Brain microvascular endothelial cell (primary cell): ENCODE measurements at regions not wholly inside any gene's neighbourhood (a gene's known extent, or its start where the extent isn't known, plus 50 kb on each side); places are given as distances from the start of the nearest gene placed in this dataset.
"Not testable (repeated sequence)": the region's sequence is repeated elsewhere in the genome, so short reads cannot be mapped to it uniquely, and the experiment has no call there.

Experiments
- DNase-seq: peaks from one replicate; pipeline ENCODE4 v3.0.0-alpha.2; 2020
- H3K27ac ChIP-seq: fragments of 250-450 bp; sonication (Bioruptor Pico); 2 replicates; pipeline ENCODE4 v1.5.1; 2020; ENCODE audit warnings: mild to moderate bottlenecking, moderate library complexity
- H3K27me3 ChIP-seq: fragments of 250-450 bp; sonication (Bioruptor Pico); replicated peaks from 2 replicates; pipeline ENCODE4 v1.5.1; 2020; ENCODE audit warnings: mild to moderate bottlenecking
- H3K36me3 ChIP-seq: fragments of 250-450 bp; sonication (Bioruptor Pico); replicated peaks from 2 replicates; pipeline ENCODE4 v1.5.1; 2020; ENCODE audit warnings: mild to moderate bottlenecking
- H3K4me3 ChIP-seq: 2 replicates; pipeline ENCODE4 v1.5.1; 2011; ENCODE audit warnings: low read depth, mild to moderate bottlenecking, control low read depth, low read length, moderate library complexity
- CTCF ChIP-seq: IDR thresholded peaks from 2 replicates; pipeline ENCODE4 v1.5.1; 2011; ENCODE audit warnings: low read depth, mild to moderate bottlenecking, moderate library complexity, low read length, control low read depth, inconsistent platforms; ENCODE audit errors: missing control alignments
- in situ Hi-C: cut with HindIII; loops from 2 replicates; pipeline ENCODE4 v1.10.0; 2017; ENCODE audit warnings: low sequenced_read_pairs, low pct_ligation_motif_present

- Histone ChIP-seq H3K4me3 (no peak overlapping the region), H3K27me3 (no peaks in the 10 kb centered on the region), H3K36me3 (no peaks in the 10 kb centered on the region), H3K27ac (no peak overlapping the region)
- no peak for DNase-seq
- in situ Hi-C loops, result no loop called here
- no peak for TF ChIP-seq CTCF
Measured at GRCh38 chr15:47041301-47041700, 676.0 kb upstream of the SEMA6D start.

- in situ Hi-C loops, H3K36me3 ChIP-seq: not testable (repeated sequence)
Measured at GRCh38 chr15:47047981-47048380, 669.3 kb upstream of the SEMA6D start.

GRCh38 chr15:47066392-47066791, 650.9 kb upstream of the SEMA6D start:
- DNase-seq, result no peak
- no peak for TF ChIP-seq CTCF
- no peaks in the 10 kb centered on the region for H3K36me3 ChIP-seq
- no peak overlapping the region for H3K27ac ChIP-seq
- in situ Hi-C loops, result no loop called here
- no peaks in the 10 kb centered on the region for H3K27me3 ChIP-seq
- no peak overlapping the region for H3K4me3 ChIP-seq

More at GRCh38 chr15:47047981-47048380, 669.3 kb upstream of the SEMA6D start:
- not testable (repeated sequence) for H3K4me3 ChIP-seq, H3K27ac ChIP-seq, DNase-seq, H3K27me3 ChIP-seq

- DNase-seq, H3K36me3 ChIP-seq, H3K27me3 ChIP-seq, H3K4me3 ChIP-seq, in situ Hi-C loops, H3K27ac ChIP-seq: not testable (repeated sequence)
Measured at GRCh38 chr15:47077846-47078245, 639.5 kb upstream of the SEMA6D start.

- Histone ChIP-seq H3K36me3 (no peaks in the 10 kb centered on the region), H3K27ac (no peak overlapping the region), H3K27me3 (no peaks in the 10 kb centered on the region), H3K4me3 (no peak overlapping the region)
- in situ Hi-C loops, result no loop called here
- TF ChIP-seq CTCF, result no peak
- DNase-seq, result no peak
Measured at GRCh38 chr15:47095833-47096232, 621.5 kb upstream of the SEMA6D start.

GRCh38 chr15:47098526-47098925, 618.8 kb upstream of the SEMA6D start:
- H3K27me3 ChIP-seq, H3K27ac ChIP-seq, DNase-seq, H3K4me3 ChIP-seq, in situ Hi-C loops, H3K36me3 ChIP-seq: not testable (repeated sequence)

- H3K27ac ChIP-seq, DNase-seq, in situ Hi-C loops, H3K27me3 ChIP-seq, H3K4me3 ChIP-seq, H3K36me3 ChIP-seq: not testable (repeated sequence)
Measured at GRCh38 chr15:47099801-47100200, 617.5 kb upstream of the SEMA6D start.

GRCh38 chr15:47108800-47109199, 608.5 kb upstream of the SEMA6D start:
- DNase-seq, H3K27ac ChIP-seq, H3K4me3 ChIP-seq, H3K27me3 ChIP-seq, in situ Hi-C loops, H3K36me3 ChIP-seq: not testable (repeated sequence)
